RWPE2 (cell line): ENCODE measurements at regions not wholly inside any gene's neighbourhood (a gene's known extent, or its start where the extent isn't known, plus 50 kb on each side); places are given as distances from the start of the nearest gene placed in this dataset.

ENCODE experiments used
- ATAC-seq: fragments of 200-7000 bp; cut with Tn5 transposase; 3 replicates; pipeline ENCODE4 v1.9.1; 2021; ENCODE audit warnings: low read depth
- DNase-seq: peaks from one replicate; pipeline ENCODE4 v3.0.0-alpha.2; 2020; ENCODE audit warnings: low spot score
- H3K27ac ChIP-seq: fragments of 450-650 bp; 2 replicates; pipeline ENCODE4 v1.5.1; 2017; ENCODE audit warnings: mild to moderate bottlenecking; ENCODE audit not compliant: poor library complexity, severe bottlenecking
- H3K27me3 ChIP-seq: fragments of 250-450 bp; sonication (Bioruptor Pico); 2 replicates; pipeline ENCODE4 v1.5.1; 2021; ENCODE audit warnings: mild to moderate bottlenecking, moderate library complexity; ENCODE audit not compliant: insufficient read depth, poor library complexity, severe bottlenecking
- H3K36me3 ChIP-seq: fragments of 250-450 bp; sonication (Bioruptor Pico); 2 replicates; pipeline ENCODE4 v1.5.1; 2020; ENCODE audit warnings: low read depth, mild to moderate bottlenecking, moderate library complexity
- H3K4me1 ChIP-seq: fragments of 250-450 bp; sonication (Bioruptor Pico); 2 replicates; pipeline ENCODE4 v1.5.1; 2021; ENCODE audit warnings: mild to moderate bottlenecking, moderate library complexity; ENCODE audit not compliant: insufficient read depth, poor library complexity, severe bottlenecking
- H3K4me3 ChIP-seq: fragments of 250-450 bp; sonication (Bioruptor Pico); 2 replicates; pipeline ENCODE4 v1.5.1; 2021; ENCODE audit warnings: mild to moderate bottlenecking, moderate library complexity; ENCODE audit not compliant: severe bottlenecking
- H3K9me3 ChIP-seq: fragments of 250-450 bp; sonication (Bioruptor Pico); 2 replicates; pipeline ENCODE4 v1.5.1; 2021; ENCODE audit warnings: mild to moderate bottlenecking, moderate library complexity; ENCODE audit not compliant: severe bottlenecking
- TF ChIP-seq, protein P1 (sequence below): fragments of 450-650 bp; IDR thresholded peaks from one replicate; pipeline ENCODE4 v1.5.1; 2017; ENCODE audit warnings: mild to moderate bottlenecking, moderate library complexity; ENCODE audit not compliant: poor library complexity, severe bottlenecking

DNA sequence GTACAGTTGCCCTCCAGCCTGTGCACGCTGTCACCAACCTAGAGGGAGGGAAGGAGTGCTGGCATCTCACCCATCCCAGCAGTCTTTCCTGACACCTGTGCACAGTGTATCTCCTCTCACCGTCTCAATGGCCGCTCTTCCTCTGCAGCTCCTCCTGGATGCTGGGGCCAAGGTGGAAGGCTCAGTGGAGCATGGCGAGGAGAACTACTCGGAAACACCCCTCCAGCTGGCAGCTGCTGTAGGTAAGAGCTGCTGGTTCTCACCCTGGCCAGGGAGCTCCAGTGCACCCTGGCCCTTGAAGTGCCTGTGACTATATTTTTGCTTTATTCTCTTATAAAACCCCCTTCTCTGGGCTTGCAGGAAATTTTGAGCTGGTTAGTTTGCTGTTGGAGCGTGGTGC lies 68.7 kb upstream of the PWP1 start:
- no peaks in the 10 kb centered on the region; the same call in 1 of the 2 replicates for H3K36me3 ChIP-seq

DNA sequence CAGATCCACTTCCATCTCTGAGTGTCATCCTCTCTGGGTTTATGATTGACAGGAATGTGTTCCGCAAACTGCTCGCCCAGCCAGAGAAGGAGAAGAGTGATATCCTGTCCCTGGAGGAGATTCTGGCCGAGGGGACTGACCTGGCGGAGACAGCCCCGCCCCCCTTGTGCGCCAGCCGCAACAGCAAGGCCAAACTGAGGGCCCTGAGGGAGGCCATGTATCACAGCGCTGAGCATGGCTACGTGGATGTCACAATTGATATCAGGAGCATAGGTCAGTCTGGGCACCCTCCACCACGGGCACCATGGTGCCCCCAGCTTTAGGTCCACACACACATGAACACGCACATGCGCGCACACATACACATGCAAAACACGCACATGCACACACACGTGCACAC lies 67.5 kb upstream of the PWP1 start:
- TF ChIP-seq, protein P1, sequence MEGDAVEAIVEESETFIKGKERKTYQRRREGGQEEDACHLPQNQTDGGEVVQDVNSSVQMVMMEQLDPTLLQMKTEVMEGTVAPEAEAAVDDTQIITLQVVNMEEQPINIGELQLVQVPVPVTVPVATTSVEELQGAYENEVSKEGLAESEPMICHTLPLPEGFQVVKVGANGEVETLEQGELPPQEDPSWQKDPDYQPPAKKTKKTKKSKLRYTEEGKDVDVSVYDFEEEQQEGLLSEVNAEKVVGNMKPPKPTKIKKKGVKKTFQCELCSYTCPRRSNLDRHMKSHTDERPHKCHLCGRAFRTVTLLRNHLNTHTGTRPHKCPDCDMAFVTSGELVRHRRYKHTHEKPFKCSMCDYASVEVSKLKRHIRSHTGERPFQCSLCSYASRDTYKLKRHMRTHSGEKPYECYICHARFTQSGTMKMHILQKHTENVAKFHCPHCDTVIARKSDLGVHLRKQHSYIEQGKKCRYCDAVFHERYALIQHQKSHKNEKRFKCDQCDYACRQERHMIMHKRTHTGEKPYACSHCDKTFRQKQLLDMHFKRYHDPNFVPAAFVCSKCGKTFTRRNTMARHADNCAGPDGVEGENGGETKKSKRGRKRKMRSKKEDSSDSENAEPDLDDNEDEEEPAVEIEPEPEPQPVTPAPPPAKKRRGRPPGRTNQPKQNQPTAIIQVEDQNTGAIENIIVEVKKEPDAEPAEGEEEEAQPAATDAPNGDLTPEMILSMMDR, result no peak
- DNase-seq, result no peak

More for the DNA sequence above, 68.7 kb upstream of the PWP1 start:
- ATAC-seq, result no peak
- TF ChIP-seq, protein P1, result no peak
- Histone ChIP-seq H3K27me3 (no peaks in the 10 kb centered on the region), H3K4me1 (no peaks in the 10 kb centered on the region), H3K27ac (no peak overlapping the region), H3K9me3 (no peaks in the 10 kb centered on the region), H3K4me3 (no peak overlapping the region)
- DNase-seq, result no peak

DNA sequence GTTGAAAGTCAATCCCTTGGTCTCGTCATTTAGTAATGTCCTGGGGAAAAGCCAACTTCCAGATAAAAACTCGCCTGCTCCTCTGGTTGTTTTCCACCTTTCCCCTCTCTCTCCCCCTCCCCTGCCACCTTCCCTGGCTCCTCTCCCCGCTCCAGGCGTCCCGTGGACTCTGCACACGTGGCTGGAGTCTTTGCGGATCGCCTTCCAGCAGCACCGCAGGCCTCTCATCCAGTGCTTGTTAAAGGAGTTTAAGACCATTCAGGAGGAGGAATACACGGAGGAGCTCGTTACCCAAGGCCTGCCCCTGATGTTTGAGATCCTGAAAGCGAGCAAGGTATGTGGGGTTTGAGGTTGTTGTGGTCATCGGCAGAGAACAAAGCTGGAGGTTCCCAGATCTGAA lies 65.8 kb upstream of the PWP1 start:
- no peaks in the 10 kb centered on the region for H3K4me1 ChIP-seq
- ATAC-seq (no peak), DNase-seq (no peak)
- no peaks in the 10 kb centered on the region for H3K9me3 ChIP-seq
- no peaks in the 10 kb centered on the region for H3K27me3 ChIP-seq
- TF ChIP-seq, protein P1, result no peak
- H3K4me3 ChIP-seq, result no peak overlapping the region
- H3K36me3 ChIP-seq, result no peaks in the 10 kb centered on the region; the same call in 1 of the 2 replicates
- no peak overlapping the region for H3K27ac ChIP-seq

More for the DNA sequence above, 67.5 kb upstream of the PWP1 start:
- Histone ChIP-seq H3K4me3 (no peak overlapping the region), H3K36me3 (no peaks in the 10 kb centered on the region; the same call in 1 of the 2 replicates), H3K27ac (no peak overlapping the region), H3K4me1 (no peaks in the 10 kb centered on the region), H3K9me3 (no peaks in the 10 kb centered on the region), H3K27me3 (no peaks in the 10 kb centered on the region)
- ATAC-seq, result no peak

DNA sequence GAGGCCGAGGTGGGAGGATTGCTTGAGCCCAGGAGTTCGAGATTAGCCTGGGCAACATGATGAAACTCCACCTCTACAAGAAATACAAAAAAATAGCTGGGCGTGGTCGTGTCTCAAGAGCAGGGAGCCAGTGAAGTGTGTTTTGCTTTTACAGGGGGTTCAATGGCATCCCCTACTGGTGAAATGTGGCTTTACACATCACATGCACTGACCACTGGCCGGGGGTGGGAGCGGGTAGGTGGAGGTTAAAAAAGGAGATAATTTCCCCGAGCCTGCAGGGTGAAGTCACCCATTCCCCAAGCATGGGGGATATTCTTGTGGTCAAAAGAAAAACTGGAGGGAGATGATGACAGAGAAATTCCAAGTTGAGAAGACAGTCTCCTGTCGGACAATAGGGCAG lies 63.6 kb upstream of the PWP1 start:
- Histone ChIP-seq H3K27me3 (no peaks in the 10 kb centered on the region), H3K9me3 (no peaks in the 10 kb centered on the region), H3K4me3 (no peak overlapping the region), H3K27ac (no peak overlapping the region), H3K4me1 (no peaks in the 10 kb centered on the region), H3K36me3 (no peaks in the 10 kb centered on the region)
- ATAC-seq (no peak), DNase-seq (no peak)
- TF ChIP-seq, protein P1, result peak; percentile 38

DNA sequence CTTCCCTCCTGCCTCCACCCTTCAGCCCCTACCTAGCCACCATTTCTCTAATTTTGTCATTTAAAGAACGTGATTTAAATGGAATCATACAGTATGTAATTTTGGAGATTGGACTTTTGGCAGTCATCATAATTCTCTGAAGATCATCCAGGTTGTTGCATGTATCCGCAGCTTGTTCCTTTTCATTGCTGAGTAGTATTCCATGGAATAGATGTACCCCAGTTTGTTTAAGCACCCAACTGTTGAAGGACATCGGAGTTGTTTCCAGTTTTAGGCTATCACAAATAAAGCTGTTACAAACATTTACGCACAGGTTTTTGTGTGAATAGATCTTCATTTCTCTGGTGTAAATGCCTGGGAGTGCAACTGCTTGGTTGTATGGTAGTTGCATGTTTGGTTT lies 61.1 kb upstream of the PWP1 start:
- H3K27me3 ChIP-seq, result no peaks in the 10 kb centered on the region
- no peak overlapping the region for H3K27ac ChIP-seq
- H3K36me3 ChIP-seq, result no peaks in the 10 kb centered on the region
- TF ChIP-seq, protein P1, result no peak
- H3K9me3 ChIP-seq, result no peaks in the 10 kb centered on the region
- no peaks in the 10 kb centered on the region for H3K4me1 ChIP-seq
- no peak for DNase-seq
- no peak overlapping the region for H3K4me3 ChIP-seq
- ATAC-seq, result no peak
